Fibroblast of mammary gland (primary cell): ENCODE measurements at regions not wholly inside any gene's neighbourhood (a gene's known extent, or its start where the extent isn't known, plus 50 kb on each side); places are given as distances from the start of the nearest gene placed in this dataset.

ENCODE experiments used
- DNase-seq: peaks from one replicate; pipeline ENCODE4 v3.0.0-alpha.2; 2010; ENCODE audit warnings: low read depth
- H3K4me3 ChIP-seq: 2 replicates; pipeline ENCODE4 v1.5.1; 2011; ENCODE audit warnings: low read depth, mild to moderate bottlenecking, low read length, moderate library complexity; ENCODE audit not compliant: control insufficient read depth
- TF ChIP-seq, protein P1 (sequence below): conservative IDR thresholded peaks from 2 replicates; pipeline ENCODE4 v1.5.1; 2011; ENCODE audit warnings: low read depth, low read length, inconsistent platforms; ENCODE audit not compliant: control insufficient read depth, insufficient read depth

DNA sequence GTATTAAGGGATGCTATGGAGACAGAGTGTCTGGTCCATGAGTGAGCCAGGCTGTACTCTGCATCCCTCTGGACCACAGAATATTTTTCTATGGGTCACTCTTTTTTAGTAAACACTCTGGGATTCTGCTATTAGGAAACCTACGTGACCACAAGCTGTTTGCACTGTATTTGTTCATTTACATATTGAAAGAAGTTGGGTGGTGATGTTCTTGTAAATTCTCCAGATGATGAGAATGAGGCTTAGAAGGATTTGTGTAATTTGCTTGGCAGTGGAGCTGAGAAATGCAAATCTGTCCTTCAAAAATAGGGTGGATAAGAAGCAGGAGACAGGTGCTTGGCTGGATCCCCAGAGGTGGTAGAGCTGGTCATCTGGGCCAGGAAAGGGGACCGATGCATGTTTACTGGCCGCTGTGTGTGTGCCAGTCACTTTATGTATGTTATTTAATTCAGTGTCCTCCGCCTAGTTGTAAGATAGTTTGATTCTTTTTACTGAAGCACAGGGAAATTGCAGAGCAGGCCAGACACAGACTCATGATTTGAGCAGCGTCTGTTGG lies 63.7 kb upstream of the HEPHL1 start:
- DNase-seq: no peak
- no peak overlapping the region for H3K4me3 ChIP-seq
- TF ChIP-seq, protein P1, sequence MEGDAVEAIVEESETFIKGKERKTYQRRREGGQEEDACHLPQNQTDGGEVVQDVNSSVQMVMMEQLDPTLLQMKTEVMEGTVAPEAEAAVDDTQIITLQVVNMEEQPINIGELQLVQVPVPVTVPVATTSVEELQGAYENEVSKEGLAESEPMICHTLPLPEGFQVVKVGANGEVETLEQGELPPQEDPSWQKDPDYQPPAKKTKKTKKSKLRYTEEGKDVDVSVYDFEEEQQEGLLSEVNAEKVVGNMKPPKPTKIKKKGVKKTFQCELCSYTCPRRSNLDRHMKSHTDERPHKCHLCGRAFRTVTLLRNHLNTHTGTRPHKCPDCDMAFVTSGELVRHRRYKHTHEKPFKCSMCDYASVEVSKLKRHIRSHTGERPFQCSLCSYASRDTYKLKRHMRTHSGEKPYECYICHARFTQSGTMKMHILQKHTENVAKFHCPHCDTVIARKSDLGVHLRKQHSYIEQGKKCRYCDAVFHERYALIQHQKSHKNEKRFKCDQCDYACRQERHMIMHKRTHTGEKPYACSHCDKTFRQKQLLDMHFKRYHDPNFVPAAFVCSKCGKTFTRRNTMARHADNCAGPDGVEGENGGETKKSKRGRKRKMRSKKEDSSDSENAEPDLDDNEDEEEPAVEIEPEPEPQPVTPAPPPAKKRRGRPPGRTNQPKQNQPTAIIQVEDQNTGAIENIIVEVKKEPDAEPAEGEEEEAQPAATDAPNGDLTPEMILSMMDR: no peak

DNA sequence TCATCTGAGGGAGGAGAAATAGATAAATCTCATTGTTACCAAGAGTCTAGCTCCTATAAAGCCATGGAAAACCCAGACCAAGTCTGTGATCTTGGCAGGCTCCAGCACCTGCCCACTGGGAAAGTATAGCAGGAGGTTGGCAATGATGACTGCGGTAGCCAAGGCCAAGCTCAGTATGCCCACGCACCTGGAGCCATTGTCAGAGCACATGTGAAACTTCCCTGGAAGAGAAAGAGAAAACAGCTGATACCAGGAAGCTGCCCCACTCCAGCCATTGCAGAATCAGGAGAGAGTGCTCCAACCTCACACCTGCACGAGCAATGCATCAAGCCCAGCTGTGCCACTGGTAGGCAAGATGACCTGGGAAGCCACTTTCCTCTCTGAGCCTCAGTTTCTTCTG lies 62.2 kb upstream of the HEPHL1 start:
- no peak for DNase-seq
- no peak overlapping the region for H3K4me3 ChIP-seq
- TF ChIP-seq, protein P1: no peak

DNA sequence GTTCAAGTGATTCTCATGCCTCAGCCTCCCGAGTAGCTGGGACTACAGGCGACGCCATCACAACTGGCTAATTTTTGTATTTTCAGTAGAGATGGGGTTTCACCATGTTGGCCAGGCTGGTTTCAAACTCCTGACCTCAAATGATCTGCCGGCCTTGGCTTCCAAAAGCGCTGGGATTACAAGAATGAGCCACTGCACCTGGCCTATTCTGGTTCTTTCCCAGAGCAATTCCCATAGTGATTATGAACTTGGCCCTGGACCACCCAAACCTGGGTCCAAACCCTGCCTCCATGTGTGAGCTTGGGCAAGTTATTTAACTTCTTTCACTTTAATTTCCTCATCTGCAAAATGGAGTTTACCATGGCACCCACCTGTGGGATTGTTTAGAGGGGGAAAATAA lies 61.5 kb upstream of the HEPHL1 start:
- no peak overlapping the region for H3K4me3 ChIP-seq
- TF ChIP-seq, protein P1: no peak
- DNase-seq: no peak

DNA sequence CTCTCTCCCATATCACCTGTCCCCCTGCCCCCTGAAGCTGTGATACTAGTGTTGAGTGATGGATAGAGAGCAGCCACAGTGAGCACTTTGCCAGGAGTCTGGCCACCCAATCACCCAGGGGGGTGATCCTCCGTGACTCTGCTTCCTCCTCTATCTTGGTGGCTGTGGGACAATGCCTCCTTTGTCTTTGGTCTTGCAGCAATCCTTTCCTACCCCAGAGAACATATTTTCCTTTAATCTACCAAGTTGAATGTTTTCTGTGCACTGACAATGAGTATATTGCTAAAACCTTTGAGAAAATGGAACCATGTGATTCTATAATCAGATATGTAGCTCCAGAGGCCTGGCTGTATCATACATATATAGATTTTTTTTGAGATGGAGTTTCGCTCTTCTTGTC lies 58.1 kb upstream of the HEPHL1 start:
- DNase-seq: no peak
- TF ChIP-seq, protein P1: no peak
- H3K4me3 ChIP-seq: no peak overlapping the region

DNA sequence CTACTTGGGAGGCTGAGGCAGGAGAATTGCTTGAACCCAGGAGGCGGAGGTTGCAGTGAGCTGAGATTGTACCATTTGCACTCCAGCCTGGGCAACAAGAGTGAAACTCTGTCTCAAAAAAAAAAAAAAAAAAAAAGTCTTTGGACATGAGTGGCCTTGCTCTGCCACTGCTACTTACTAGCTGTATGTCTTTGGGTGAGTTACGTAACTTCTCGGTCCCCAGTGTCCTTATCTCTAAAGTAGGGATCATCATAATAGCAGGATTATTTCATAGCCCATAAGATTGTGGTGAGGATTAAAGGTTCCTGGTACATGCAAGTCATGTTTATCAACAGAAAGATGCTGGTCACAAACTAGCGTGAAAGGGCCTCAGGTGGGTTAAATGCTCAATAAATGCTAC lies 53.9 kb upstream of the HEPHL1 start:
- TF ChIP-seq, protein P1: no peak
- H3K4me3 ChIP-seq: no peak overlapping the region
- no peak for DNase-seq

DNA sequence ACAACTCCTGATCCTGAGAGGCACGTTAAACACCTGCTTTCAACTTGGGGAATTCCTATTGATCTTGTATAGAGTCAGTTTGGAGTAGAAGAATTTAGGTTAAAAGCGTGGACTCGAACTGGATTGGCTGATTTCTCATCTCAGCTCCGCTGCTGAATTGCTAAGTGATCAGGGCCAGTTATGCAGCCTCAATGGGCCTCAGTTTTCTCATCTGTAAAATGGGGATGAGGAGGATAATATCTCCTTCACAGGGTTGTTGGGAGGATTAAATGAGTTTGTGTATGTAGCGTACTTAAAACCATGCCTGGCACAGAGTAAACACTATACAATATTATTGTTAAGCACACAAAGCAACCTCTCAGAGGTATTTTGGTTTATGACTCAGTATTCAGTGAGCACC lies 53.2 kb upstream of the HEPHL1 start:
- H3K4me3 ChIP-seq: no peak overlapping the region
- DNase-seq: no peak
- TF ChIP-seq, protein P1: no peak
